CD4-positive, alpha-beta T cell treated with Interleukin-6 at 100 ng/mL for 8 hours (primary cell): ENCODE measurements at regions not wholly inside any gene's neighbourhood (a gene's known extent, or its start where the extent isn't known, plus 50 kb on each side); places are given as distances from the start of the nearest gene placed in this dataset.
"Not testable (repeated sequence)": the region's sequence is repeated elsewhere in the genome, so short reads cannot be mapped to it uniquely, and the experiment has no call there.

Experiments used
- DNase-seq: peaks from one replicate; pipeline ENCODE4 v3.0.0-alpha.2; 2020; ENCODE audit warnings: mixed read lengths, low spot score

- DNase-seq, result no peak
These were observed 318.9 kb upstream of the DPPA4 start for GRCh38 chr3:109656225-109656624.

GRCh38 chr3:109678600-109678999 is 341.3 kb upstream of the DPPA4 start:
- DNase-seq, result no peak

GRCh38 chr3:109679664-109680063 is 342.3 kb upstream of the DPPA4 start:
- DNase-seq, result no peak

- no peak for DNase-seq
These were observed 346.4 kb upstream of the DPPA4 start for GRCh38 chr3:109683746-109684145.

GRCh38 chr3:109685084-109686079 is 348.0 kb upstream of the DPPA4 start:
- no peak for DNase-seq

GRCh38 chr3:109687626-109688025 is 350.3 kb upstream of the DPPA4 start:
- DNase-seq, result no peak

GRCh38 chr3:109696932-109697331 is 359.6 kb upstream of the DPPA4 start:
- no peak for DNase-seq

GRCh38 chr3:109702252-109702651 is 364.9 kb upstream of the DPPA4 start:
- DNase-seq, result no peak

GRCh38 chr3:109702976-109703375 is 365.6 kb upstream of the DPPA4 start:
- DNase-seq, result no peak

GRCh38 chr3:109705133-109705532 is 367.8 kb upstream of the DPPA4 start:
- not testable (repeated sequence) for DNase-seq

GRCh38 chr3:109707617-109708016 is 370.3 kb upstream of the DPPA4 start:
- DNase-seq, result no peak

GRCh38 chr3:109713288-109713687 is 375.9 kb upstream of the DPPA4 start:
- no peak for DNase-seq

- DNase-seq, result no peak
These were observed 378.4 kb upstream of the DPPA4 start for GRCh38 chr3:109715707-109716106.

- DNase-seq, result no peak
These were observed 381.5 kb upstream of the DPPA4 start for GRCh38 chr3:109718850-109719249.

- no peak for DNase-seq
These were observed 391.6 kb upstream of the DPPA4 start for GRCh38 chr3:109728861-109729494.

GRCh38 chr3:109731639-109732473 is 394.5 kb upstream of the DPPA4 start:
- DNase-seq, result peak; percentile 67

GRCh38 chr3:109743981-109744380 is 406.6 kb upstream of the DPPA4 start:
- no peak for DNase-seq

- no peak for DNase-seq
These were observed 435.2 kb upstream of the DPPA4 start for GRCh38 chr3:109772520-109772919.

GRCh38 chr3:109774108-109774507 is 436.8 kb upstream of the DPPA4 start:
- no peak for DNase-seq

- no peak for DNase-seq
These were observed 446.9 kb upstream of the DPPA4 start for GRCh38 chr3:109784285-109784684.

- no peak for DNase-seq
These were observed 447.7 kb upstream of the DPPA4 start for GRCh38 chr3:109784852-109785631.

- no peak for DNase-seq
These were observed 465.9 kb upstream of the DPPA4 start for GRCh38 chr3:109803274-109803673.
